ENCODE measurements at regions not wholly inside any gene's neighbourhood (a gene's known extent, or its start where the extent isn't known, plus 50 kb on each side); places are given as distances from the start of the nearest gene placed in this dataset.
"Not testable (repeated sequence)": the region's sequence is repeated elsewhere in the genome, so short reads cannot be mapped to it uniquely, and the experiment has no call there.

- no peak for DNase-seq
Observed at GRCh38 chr9:115327436-115328122, 209.6 kb upstream of the TNC start.

- no peak for DNase-seq
Observed at GRCh38 chr9:115328228-115328627, 210.3 kb upstream of the TNC start.

GRCh38 chr9:115328677-115329076 is 210.7 kb upstream of the TNC start:
- no peak for DNase-seq

GRCh38 chr9:115333277-115334070 is 215.5 kb upstream of the TNC start:
- no peak for DNase-seq

- no peak for DNase-seq
Observed at GRCh38 chr9:115335439-115335838, 217.5 kb upstream of the TNC start.

GRCh38 chr9:115340314-115340713 is 222.4 kb upstream of the TNC start:
- DNase-seq, result no peak

- DNase-seq, result no peak
Observed at GRCh38 chr9:115341426-115341825, 223.5 kb upstream of the TNC start.

- DNase-seq, result not testable (repeated sequence)
Observed at GRCh38 chr9:115347776-115348175, 229.8 kb upstream of the TNC start.

GRCh38 chr9:115348936-115349335 is 231.0 kb upstream of the TNC start:
- DNase-seq, result not testable (repeated sequence)

- DNase-seq, result no peak
Observed at GRCh38 chr9:115349542-115349941, 231.6 kb upstream of the TNC start.

- no peak for DNase-seq
Observed at GRCh38 chr9:115350548-115350947, 232.6 kb upstream of the TNC start.

- no peak for DNase-seq
Observed at GRCh38 chr9:115353681-115354080, 235.7 kb upstream of the TNC start.

GRCh38 chr9:115357821-115358220 is 239.9 kb upstream of the TNC start:
- no peak for DNase-seq

- no peak for DNase-seq
Observed at GRCh38 chr9:115359017-115359780, 241.2 kb upstream of the TNC start.

- DNase-seq, result no peak
Observed at GRCh38 chr9:115360122-115360521, 242.2 kb upstream of the TNC start.

GRCh38 chr9:115362101-115362500 is 244.1 kb upstream of the TNC start:
- DNase-seq, result no peak

- DNase-seq, result no peak
Observed at GRCh38 chr9:115362640-115363039, 244.7 kb upstream of the TNC start.

- no peak for DNase-seq
Observed at GRCh38 chr9:115364991-115365390, 247.0 kb upstream of the TNC start.

GRCh38 chr9:115367321-115367720 is 249.4 kb upstream of the TNC start:
- DNase-seq, result no peak

GRCh38 chr9:115367780-115368525 is 250.0 kb upstream of the TNC start:
- DNase-seq, result no peak

- no peak for DNase-seq
Observed at GRCh38 chr9:115369322-115369957, 251.5 kb upstream of the TNC start.

GRCh38 chr9:115373000-115373709 is 255.2 kb upstream of the TNC start:
- DNase-seq, result no peak
